ENCODE measurements at regions not wholly inside any gene's neighbourhood (a gene's known extent, or its start where the extent isn't known, plus 50 kb on each side); places are given as distances from the start of the nearest gene placed in this dataset.

GRCh38 chr12:107144441-107144840 is 51.1 kb upstream of the CRY1 start:
- ATAC-seq (replicated peaks; ENCODE audit: extremely low read depth, poor library complexity, severe bottlenecking) = no peak
- no peak for DNase-seq (ENCODE audit: low spot score in 2 of 2)
- Mint-ChIP-seq H3K27ac (ENCODE audit: low read depth) (no peak overlapping the region), H3K4me3 (no peak overlapping the region), H3K9me3 (no peaks in the 10 kb centered on the region), H3K4me1 (no peaks in the 10 kb centered on the region), H3K27me3 (peaks cover 7% of the 10 kb centered on the region), H3K36me3 (ENCODE audit: insufficient read depth) (no peaks in the 10 kb centered on the region)

GRCh38 chr12:107144990-107145389 is 51.6 kb upstream of the CRY1 start:
- ATAC-seq (replicated peaks; ENCODE audit: extremely low read depth, poor library complexity, severe bottlenecking) = no peak
- no peaks in the 10 kb centered on the region for H3K9me3 Mint-ChIP-seq
- H3K36me3 Mint-ChIP-seq (ENCODE audit: insufficient read depth) = no peaks in the 10 kb centered on the region
- peaks cover 7% of the 10 kb centered on the region for H3K27me3 Mint-ChIP-seq
- H3K4me3 Mint-ChIP-seq = no peak overlapping the region
- DNase-seq (ENCODE audit: low spot score in 2 of 2) = no peak
- H3K27ac Mint-ChIP-seq (ENCODE audit: low read depth) = no peak overlapping the region
- no peaks in the 10 kb centered on the region for H3K4me1 Mint-ChIP-seq

- Mint-ChIP-seq H3K27me3 (peaks cover 7% of the 10 kb centered on the region), H3K9me3 (no peaks in the 10 kb centered on the region), H3K27ac (ENCODE audit: low read depth) (no peak overlapping the region), H3K4me3 (no peak overlapping the region), H3K36me3 (ENCODE audit: insufficient read depth) (no peaks in the 10 kb centered on the region), H3K4me1 (no peaks in the 10 kb centered on the region)
- DNase-seq (ENCODE audit: low spot score in 2 of 2) (no peak), ATAC-seq (replicated peaks; ENCODE audit: extremely low read depth, poor library complexity, severe bottlenecking) (no peak)
Observed at GRCh38 chr12:107145397-107145796, 52.0 kb upstream of the CRY1 start.

- H3K9me3 Mint-ChIP-seq = no peaks in the 10 kb centered on the region
- H3K4me3 Mint-ChIP-seq = no peak overlapping the region
- H3K27me3 Mint-ChIP-seq = peaks cover 7% of the 10 kb centered on the region
- no peak for DNase-seq (ENCODE audit: low spot score in 2 of 2)
- ATAC-seq (replicated peaks; ENCODE audit: extremely low read depth, poor library complexity, severe bottlenecking) = no peak
- no peaks in the 10 kb centered on the region for H3K4me1 Mint-ChIP-seq
- H3K36me3 Mint-ChIP-seq (ENCODE audit: insufficient read depth) = no peaks in the 10 kb centered on the region
- H3K27ac Mint-ChIP-seq (ENCODE audit: low read depth) = no peak overlapping the region
Observed at GRCh38 chr12:107148107-107148506, 54.8 kb upstream of the CRY1 start.

- ATAC-seq (replicated peaks; ENCODE audit: extremely low read depth, poor library complexity, severe bottlenecking) (no peak), DNase-seq (ENCODE audit: low spot score in 2 of 2) (no peak)
- Mint-ChIP-seq H3K9me3 (no peaks in the 10 kb centered on the region), H3K27me3 (peaks cover 33% of the 10 kb centered on the region), H3K4me3 (no peak overlapping the region), H3K4me1 (no peaks in the 10 kb centered on the region), H3K36me3 (ENCODE audit: insufficient read depth) (no peaks in the 10 kb centered on the region), H3K27ac (ENCODE audit: low read depth) (no peak overlapping the region)
Observed at GRCh38 chr12:107152315-107152714, 59.0 kb upstream of the CRY1 start.

GRCh38 chr12:107159384-107159900 is 66.1 kb upstream of the CRY1 start:
- peaks cover 57% of the 10 kb centered on the region for H3K27me3 Mint-ChIP-seq
- H3K9me3 Mint-ChIP-seq = no peaks in the 10 kb centered on the region

GRCh38 chr12:107163413-107163812 is 70.1 kb upstream of the CRY1 start:
- no peak for DNase-seq (ENCODE audit: low spot score in 2 of 2)
- no peaks in the 10 kb centered on the region for H3K36me3 Mint-ChIP-seq (ENCODE audit: insufficient read depth)
- no peak overlapping the region for H3K4me3 Mint-ChIP-seq
- no peaks in the 10 kb centered on the region for H3K9me3 Mint-ChIP-seq
- peaks cover 20% of the 10 kb centered on the region for H3K27me3 Mint-ChIP-seq
- H3K4me1 Mint-ChIP-seq = no peaks in the 10 kb centered on the region
- no peak for ATAC-seq (replicated peaks; ENCODE audit: extremely low read depth, poor library complexity, severe bottlenecking)
- no peak overlapping the region for H3K27ac Mint-ChIP-seq (ENCODE audit: low read depth)

More at GRCh38 chr12:107159384-107159900, 66.1 kb upstream of the CRY1 start:
- Mint-ChIP-seq H3K27ac (ENCODE audit: low read depth) (no peak overlapping the region), H3K4me3 (no peak overlapping the region), H3K4me1 (no peaks in the 10 kb centered on the region), H3K36me3 (ENCODE audit: insufficient read depth) (no peaks in the 10 kb centered on the region)
- no peak for DNase-seq (ENCODE audit: low spot score in 2 of 2)
- ATAC-seq (replicated peaks; ENCODE audit: extremely low read depth, poor library complexity, severe bottlenecking) = no peak

GRCh38 chr12:107164392-107164791 is 71.0 kb upstream of the CRY1 start:
- H3K9me3 Mint-ChIP-seq = no peaks in the 10 kb centered on the region
- peaks cover 20% of the 10 kb centered on the region for H3K27me3 Mint-ChIP-seq
- peak; percentile 49 for ATAC-seq (replicated peaks; ENCODE audit: extremely low read depth, poor library complexity, severe bottlenecking)
- no peak overlapping the region for H3K4me3 Mint-ChIP-seq
- H3K4me1 Mint-ChIP-seq = no peaks in the 10 kb centered on the region
- no peak overlapping the region for H3K27ac Mint-ChIP-seq (ENCODE audit: low read depth)
- DNase-seq (ENCODE audit: low spot score in 2 of 2) = no peak
- H3K36me3 Mint-ChIP-seq (ENCODE audit: insufficient read depth) = no peaks in the 10 kb centered on the region

GRCh38 chr12:107165581-107165980 is 72.2 kb upstream of the CRY1 start:
- H3K36me3 Mint-ChIP-seq (ENCODE audit: insufficient read depth) = no peaks in the 10 kb centered on the region
- ATAC-seq (replicated peaks; ENCODE audit: extremely low read depth, poor library complexity, severe bottlenecking) = no peak
- H3K9me3 Mint-ChIP-seq = no peaks in the 10 kb centered on the region
- DNase-seq (ENCODE audit: low spot score in 2 of 2) = no peak
- no peak overlapping the region for H3K27ac Mint-ChIP-seq (ENCODE audit: low read depth)
- peaks cover 19% of the 10 kb centered on the region for H3K27me3 Mint-ChIP-seq
- H3K4me1 Mint-ChIP-seq = no peaks in the 10 kb centered on the region
- H3K4me3 Mint-ChIP-seq = no peak overlapping the region

- Mint-ChIP-seq H3K27ac (ENCODE audit: low read depth) (no peak overlapping the region), H3K36me3 (ENCODE audit: insufficient read depth) (no peaks in the 10 kb centered on the region), H3K9me3 (no peaks in the 10 kb centered on the region), H3K4me1 (no peaks in the 10 kb centered on the region), H3K27me3 (peaks cover 10% of the 10 kb centered on the region), H3K4me3 (no peak overlapping the region)
- DNase-seq (ENCODE audit: low spot score in 2 of 2) (no peak), ATAC-seq (replicated peaks; ENCODE audit: extremely low read depth, poor library complexity, severe bottlenecking) (no peak)
Observed at GRCh38 chr12:107167756-107168155, 74.4 kb upstream of the CRY1 start.

GRCh38 chr12:107169200-107169599 is 75.9 kb upstream of the CRY1 start:
- no peak overlapping the region for H3K4me3 Mint-ChIP-seq
- ATAC-seq (replicated peaks; ENCODE audit: extremely low read depth, poor library complexity, severe bottlenecking) (no peak), DNase-seq (ENCODE audit: low spot score in 2 of 2) (no peak)
- H3K9me3 Mint-ChIP-seq = no peaks in the 10 kb centered on the region
- H3K36me3 Mint-ChIP-seq (ENCODE audit: insufficient read depth) = no peaks in the 10 kb centered on the region
- H3K27ac Mint-ChIP-seq (ENCODE audit: low read depth) = no peak overlapping the region
- H3K4me1 Mint-ChIP-seq = no peaks in the 10 kb centered on the region
- H3K27me3 Mint-ChIP-seq = peaks cover 11% of the 10 kb centered on the region

GRCh38 chr12:107178776-107179175 is 85.4 kb upstream of the CRY1 start:
- Mint-ChIP-seq H3K4me1 (peaks cover 19% of the 10 kb centered on the region), H3K4me3 (peak overlapping the region; percentile 59), H3K27me3 (peaks cover 19% of the 10 kb centered on the region), H3K9me3 (no peaks in the 10 kb centered on the region), H3K36me3 (ENCODE audit: insufficient read depth) (peaks cover 5% of the 10 kb centered on the region), H3K27ac (ENCODE audit: low read depth) (peak overlapping the region; percentile 84)
- ATAC-seq (replicated peaks; ENCODE audit: extremely low read depth, poor library complexity, severe bottlenecking) = peak; percentile 99
- DNase-seq (ENCODE audit: low spot score in 2 of 2) = peak in 1 of 2 donors; percentile 47

- no peak overlapping the region for H3K27ac Mint-ChIP-seq (ENCODE audit: low read depth)
- no peak for DNase-seq (ENCODE audit: low spot score in 2 of 2)
- peaks cover 23% of the 10 kb centered on the region for H3K27me3 Mint-ChIP-seq
- ATAC-seq (replicated peaks; ENCODE audit: extremely low read depth, poor library complexity, severe bottlenecking) = no peak
- H3K4me1 Mint-ChIP-seq = peaks cover 19% of the 10 kb centered on the region
- no peaks in the 10 kb centered on the region for H3K9me3 Mint-ChIP-seq
- H3K4me3 Mint-ChIP-seq = no peak overlapping the region
- peaks cover 5% of the 10 kb centered on the region for H3K36me3 Mint-ChIP-seq (ENCODE audit: insufficient read depth)
Observed at GRCh38 chr12:107179871-107180270, 86.5 kb upstream of the CRY1 start.

- H3K4me3 Mint-ChIP-seq = no peak overlapping the region
- no peaks in the 10 kb centered on the region for H3K9me3 Mint-ChIP-seq
- H3K27ac Mint-ChIP-seq (ENCODE audit: low read depth) = no peak overlapping the region
- peaks cover 19% of the 10 kb centered on the region for H3K4me1 Mint-ChIP-seq
- peaks cover 25% of the 10 kb centered on the region for H3K27me3 Mint-ChIP-seq
- H3K36me3 Mint-ChIP-seq (ENCODE audit: insufficient read depth) = peaks cover 5% of the 10 kb centered on the region
- no peak for DNase-seq (ENCODE audit: low spot score in 2 of 2)
- no peak for ATAC-seq (replicated peaks; ENCODE audit: extremely low read depth, poor library complexity, severe bottlenecking)
Observed at GRCh38 chr12:107180272-107180671, 86.9 kb upstream of the CRY1 start.

Measured in central memory CD8-positive, alpha-beta T cell (primary cell).